HG03066 (cell line): ENCODE measurements at regions not wholly inside any gene's neighbourhood (a gene's known extent, or its start where the extent isn't known, plus 50 kb on each side); places are given as distances from the start of the nearest gene placed in this dataset.

ENCODE experiments used
- ATAC-seq: cut with Tn5 transposase; IDR thresholded peaks from one replicate; pipeline ENCODE4 v1.9.1; 2021; ENCODE audit warnings: low read depth; ENCODE audit not compliant: unreplicated experiment

DNA sequence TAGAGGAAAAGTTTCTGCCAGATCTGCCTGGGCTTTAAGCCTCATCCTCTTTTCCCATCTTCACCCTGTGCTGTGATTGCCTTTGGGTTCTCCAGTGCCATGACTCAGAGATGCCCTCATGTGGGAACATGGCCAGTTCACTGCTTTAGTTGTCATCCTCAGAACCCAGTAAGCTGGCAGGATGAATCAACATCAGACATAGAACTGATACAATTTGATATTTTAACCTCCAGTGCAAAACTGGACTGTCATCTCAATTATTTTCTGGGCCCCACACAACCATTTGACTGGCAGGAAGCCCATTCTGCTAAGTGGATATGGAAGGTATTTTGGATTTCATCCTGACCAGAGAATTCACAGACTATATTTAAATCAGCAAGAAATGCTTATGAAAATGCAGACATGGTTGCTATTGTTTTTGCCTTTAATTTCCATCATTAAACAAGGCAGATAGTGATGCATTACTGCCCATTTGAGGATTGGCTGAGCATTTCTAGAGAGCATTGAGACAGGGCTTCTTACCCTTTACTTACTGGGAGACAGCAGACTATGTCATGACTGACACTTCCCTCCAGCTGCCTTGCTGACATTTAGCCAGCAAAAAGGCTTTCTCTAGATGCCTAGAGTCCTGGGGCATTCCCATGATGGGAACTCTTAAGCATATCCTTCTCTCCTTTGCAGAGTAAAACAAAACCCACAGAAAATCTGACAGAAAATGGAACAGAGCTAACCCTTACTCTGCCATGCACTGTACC, 327.1 kb upstream of the MTNR1B start:
- no peak for ATAC-seq

GRCh38 chr11:92643827-92644226, 325.6 kb upstream of the MTNR1B start:
- ATAC-seq = no peak

- ATAC-seq = no peak
Observed at GRCh38 chr11:92644595-92645445, 324.6 kb upstream of the MTNR1B start.

DNA sequence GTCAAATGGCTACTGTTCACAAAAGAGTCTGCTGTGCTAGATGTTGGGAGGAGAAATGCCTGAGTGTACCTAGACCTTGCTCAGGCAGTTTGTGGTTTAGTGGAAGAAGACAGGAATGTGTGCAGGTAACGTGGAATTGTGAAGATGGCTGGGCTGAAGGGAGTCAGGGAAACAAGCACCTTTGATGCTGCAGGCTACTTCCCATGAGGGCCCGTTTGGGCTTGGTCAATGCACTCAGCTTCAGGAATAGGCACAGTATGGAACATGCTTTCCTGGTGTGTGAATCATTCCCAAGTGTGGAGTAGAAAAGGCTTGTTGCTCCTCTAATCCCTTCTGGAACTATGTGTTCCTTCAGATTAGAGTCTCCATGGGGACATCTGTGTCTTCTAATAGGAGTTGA, 318.3 kb upstream of the MTNR1B start:
- no peak for ATAC-seq

GRCh38 chr11:92653454-92653853, 316.0 kb upstream of the MTNR1B start:
- ATAC-seq = no peak

GRCh38 chr11:92656783-92657182, 312.7 kb upstream of the MTNR1B start:
- no peak for ATAC-seq

GRCh38 chr11:92657226-92657625, 312.2 kb upstream of the MTNR1B start:
- no peak for ATAC-seq

DNA sequence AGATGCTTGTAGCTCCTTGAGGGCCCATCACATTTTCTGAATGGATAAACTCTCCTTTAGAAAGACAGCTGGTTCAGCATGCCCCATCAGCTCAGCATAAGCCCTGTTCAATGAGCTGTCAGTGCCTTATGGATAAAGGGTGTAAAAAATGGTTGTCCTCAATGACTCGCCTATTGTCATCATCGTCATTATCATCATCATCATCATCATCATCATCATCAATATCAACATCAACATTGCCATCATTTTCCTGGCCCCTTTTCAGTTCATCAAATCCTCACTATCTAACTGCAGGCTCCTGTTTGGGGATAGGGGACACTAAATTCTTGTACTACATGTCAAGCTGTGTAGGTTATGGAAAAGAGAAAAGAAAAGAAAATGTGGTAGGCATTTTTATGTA, 310.7 kb upstream of the MTNR1B start:
- no peak for ATAC-seq

- ATAC-seq = no peak
Observed at GRCh38 chr11:92659793-92660192, 309.7 kb upstream of the MTNR1B start.

GRCh38 chr11:92662601-92663360, 306.7 kb upstream of the MTNR1B start:
- ATAC-seq = no peak

GRCh38 chr11:92663539-92663938, 305.9 kb upstream of the MTNR1B start:
- no peak for ATAC-seq

DNA sequence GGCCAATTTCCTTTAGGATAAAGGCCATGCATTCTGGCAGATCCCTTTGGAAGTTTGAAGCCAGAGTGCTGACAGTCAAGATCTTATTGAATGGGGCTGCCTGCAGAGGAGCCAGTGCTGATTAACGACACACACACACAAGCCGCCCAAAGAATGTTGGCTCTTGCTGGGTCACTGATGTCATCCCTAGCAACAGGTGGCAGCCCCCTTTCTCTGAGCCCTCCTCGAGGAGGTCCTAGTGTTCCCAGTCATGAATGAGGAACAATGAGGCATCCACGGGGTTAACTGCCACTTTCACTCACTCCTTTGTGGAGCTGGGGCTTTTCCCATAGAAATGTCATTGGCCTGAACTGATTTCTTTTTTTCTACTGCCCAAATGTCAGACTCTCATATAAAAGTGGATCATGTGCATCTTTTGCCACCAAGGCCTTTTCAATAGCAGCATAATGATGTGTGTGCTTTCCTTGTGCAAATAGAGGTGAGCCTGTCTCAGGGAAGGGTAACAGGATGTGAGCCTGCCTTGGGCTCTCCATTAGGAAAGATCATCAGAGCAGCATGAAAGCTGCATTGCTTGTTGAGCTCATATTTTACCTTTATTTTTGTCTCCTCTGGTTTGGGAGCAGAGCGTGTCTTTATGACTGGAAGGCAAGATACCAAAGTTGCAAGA, 301.8 kb upstream of the MTNR1B start:
- no peak for ATAC-seq

DNA sequence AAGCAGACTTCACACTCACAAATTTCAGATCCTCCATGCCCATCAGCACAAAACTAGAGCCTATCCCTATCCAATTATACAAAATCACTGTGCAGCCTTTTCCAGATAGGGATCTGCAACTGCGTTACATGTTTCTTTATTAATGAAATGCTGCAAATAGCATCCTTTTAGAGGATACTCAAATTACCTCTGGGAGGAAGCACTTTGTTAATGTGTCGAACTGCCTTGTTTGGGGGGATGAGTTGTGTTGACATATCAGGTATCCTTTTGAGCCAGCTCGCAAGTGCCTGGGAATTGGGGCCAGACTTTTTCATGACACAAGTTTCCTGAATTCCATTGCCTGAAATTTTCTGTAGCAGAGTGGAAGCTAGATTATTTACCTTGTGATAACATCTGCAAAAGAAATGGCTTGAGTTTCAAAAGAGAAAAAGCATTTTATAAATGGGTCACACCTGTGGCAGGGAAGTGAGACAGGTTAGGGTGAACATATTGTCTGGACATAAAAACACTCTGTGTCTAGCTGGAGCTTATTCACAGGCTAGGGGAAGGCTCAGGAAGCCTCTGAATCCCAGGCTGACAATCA, 299.1 kb upstream of the MTNR1B start:
- ATAC-seq = no peak

DNA sequence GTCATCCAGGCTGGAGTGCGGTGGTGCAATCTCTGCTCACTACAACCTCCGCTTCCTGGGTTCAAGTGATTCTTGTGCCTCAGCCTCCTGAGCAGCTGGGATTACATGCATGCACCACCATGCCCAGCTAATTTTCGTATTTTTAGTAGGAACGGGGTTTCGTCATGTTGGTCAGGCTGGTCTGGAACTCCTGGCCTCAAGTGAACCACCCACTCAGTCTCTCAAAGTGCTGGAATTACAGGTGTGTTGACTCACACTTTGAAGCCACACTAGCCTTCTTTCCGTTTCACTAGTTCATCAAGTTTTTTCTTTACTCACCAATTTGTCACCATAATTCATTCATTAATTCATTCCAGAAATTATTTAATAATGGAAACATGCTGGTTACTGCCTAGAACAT, 298.4 kb upstream of the MTNR1B start:
- no peak for ATAC-seq

- no peak for ATAC-seq
Observed at GRCh38 chr11:92675303-92675702, 294.1 kb upstream of the MTNR1B start.

GRCh38 chr11:92675810-92676209, 293.6 kb upstream of the MTNR1B start:
- ATAC-seq = no peak

GRCh38 chr11:92678008-92678611, 291.3 kb upstream of the MTNR1B start:
- ATAC-seq = no peak

DNA sequence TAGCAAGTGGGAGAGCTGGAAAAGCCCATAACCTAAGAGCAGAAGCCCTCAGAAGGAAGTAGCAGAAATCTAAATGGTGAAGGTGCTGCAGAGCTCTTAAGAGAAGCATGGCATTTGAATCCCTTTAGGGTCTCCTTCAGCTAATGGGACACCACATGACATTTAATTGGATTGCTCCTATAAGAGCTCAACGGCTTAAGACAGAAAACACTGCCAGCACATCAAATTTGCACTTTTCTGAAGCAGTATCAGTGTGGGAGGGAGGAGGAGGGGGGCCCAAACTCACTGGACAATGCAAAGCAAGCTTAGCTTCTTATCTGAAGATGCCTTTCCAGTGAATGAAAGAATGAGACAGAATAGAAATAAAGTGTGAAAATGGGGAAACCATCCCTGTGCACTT, 287.9 kb upstream of the MTNR1B start:
- no peak for ATAC-seq

DNA sequence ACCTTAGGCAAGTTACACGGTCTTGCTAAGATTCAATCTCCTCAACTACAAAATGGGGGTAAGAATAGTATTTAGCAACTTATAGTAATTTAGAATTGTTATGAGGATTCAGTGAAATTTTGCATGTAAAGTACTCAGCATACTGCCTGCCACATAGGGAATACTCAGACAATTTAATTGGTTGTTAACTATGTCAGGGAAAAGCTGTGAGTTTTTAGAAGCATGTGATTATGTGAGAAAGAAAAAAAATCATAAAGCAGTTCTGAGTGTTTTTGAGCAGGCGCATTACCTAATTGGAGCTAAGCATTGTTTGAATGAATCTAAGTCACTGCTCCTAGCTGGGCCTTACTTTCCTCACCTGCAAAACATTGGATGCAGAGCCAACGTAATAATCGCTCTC, 287.3 kb upstream of the MTNR1B start:
- ATAC-seq = no peak

GRCh38 chr11:92682952-92683351, 286.5 kb upstream of the MTNR1B start:
- no peak for ATAC-seq
